NK-92 treated with Interleukin-12 subunit alpha and Interleukin-12 subunit beta, amount 100 ng/mL, for 24 hours (cell line): ENCODE measurements at regions not wholly inside any gene's neighbourhood (a gene's known extent, or its start where the extent isn't known, plus 50 kb on each side); places are given as distances from the start of the nearest gene placed in this dataset.
"Not testable (repeated sequence)": the region's sequence is repeated elsewhere in the genome, so short reads cannot be mapped to it uniquely, and the experiment has no call there.

Experiments
- DNase-seq: peaks from one replicate; lab custom pipeline; 2025; lab: John Stamatoyannopoulos, UW

DNA sequence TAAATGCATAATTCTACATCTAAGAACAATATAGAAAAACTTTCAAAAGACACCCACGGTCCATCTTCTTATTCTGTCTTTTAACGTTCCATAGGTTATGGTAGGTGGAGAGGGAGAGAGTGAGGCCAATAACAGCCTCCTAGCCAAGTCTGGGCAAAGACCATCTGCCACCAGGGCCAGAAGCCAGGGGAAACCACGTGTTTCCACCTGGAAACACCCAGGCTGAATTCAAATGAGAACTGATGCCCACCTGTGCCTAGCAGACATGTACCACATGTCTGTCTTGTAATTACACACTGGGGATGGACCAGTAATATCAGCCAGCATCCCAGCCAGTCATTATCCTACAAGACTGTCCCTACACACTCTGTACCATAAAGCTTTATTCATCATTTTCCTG lies 1573.1 kb downstream of the EFNB2 start:
- no peak for DNase-seq

DNA sequence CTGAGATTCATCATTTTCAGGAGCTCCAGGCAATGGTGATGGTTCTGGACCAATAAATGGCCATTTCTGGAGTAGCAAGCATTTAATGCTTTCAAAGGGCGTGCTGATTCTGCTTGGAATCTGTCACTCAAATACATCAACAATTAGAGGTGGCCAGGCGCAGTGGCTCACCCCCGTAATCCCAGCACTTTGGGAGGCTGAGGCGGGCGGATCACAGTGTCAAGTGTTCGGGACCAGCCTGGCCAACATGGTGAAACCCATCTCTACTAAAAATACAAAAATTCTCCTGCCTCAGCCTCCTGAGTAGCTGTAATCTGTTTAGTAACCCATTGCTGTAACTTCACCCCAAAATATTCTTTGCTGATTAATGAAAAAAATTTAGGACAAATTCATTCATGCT lies 1574.2 kb downstream of the EFNB2 start:
- DNase-seq, result no peak

GRCh38 chr13:104954210-104954609 lies 1581.3 kb downstream of the EFNB2 start:
- DNase-seq, result no peak

DNA sequence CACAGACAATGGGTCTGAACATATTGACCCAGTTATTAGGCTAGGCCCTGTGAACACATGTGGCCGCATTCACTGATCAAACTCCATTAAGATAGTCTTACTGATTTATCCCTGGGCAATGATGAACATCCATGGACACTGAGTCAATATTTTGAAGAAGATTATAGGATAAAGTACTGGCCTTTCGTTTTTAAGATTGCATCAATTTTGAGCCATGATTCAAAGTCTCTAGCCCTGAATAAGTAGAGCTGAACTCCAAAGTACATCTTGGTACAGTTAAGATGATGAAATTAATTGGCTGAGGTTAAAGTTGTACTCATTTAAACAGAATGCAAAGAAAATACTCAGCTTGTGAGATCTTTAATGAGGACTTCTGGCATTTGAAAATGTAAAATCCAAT lies 1581.9 kb downstream of the EFNB2 start:
- DNase-seq, result no peak

DNA sequence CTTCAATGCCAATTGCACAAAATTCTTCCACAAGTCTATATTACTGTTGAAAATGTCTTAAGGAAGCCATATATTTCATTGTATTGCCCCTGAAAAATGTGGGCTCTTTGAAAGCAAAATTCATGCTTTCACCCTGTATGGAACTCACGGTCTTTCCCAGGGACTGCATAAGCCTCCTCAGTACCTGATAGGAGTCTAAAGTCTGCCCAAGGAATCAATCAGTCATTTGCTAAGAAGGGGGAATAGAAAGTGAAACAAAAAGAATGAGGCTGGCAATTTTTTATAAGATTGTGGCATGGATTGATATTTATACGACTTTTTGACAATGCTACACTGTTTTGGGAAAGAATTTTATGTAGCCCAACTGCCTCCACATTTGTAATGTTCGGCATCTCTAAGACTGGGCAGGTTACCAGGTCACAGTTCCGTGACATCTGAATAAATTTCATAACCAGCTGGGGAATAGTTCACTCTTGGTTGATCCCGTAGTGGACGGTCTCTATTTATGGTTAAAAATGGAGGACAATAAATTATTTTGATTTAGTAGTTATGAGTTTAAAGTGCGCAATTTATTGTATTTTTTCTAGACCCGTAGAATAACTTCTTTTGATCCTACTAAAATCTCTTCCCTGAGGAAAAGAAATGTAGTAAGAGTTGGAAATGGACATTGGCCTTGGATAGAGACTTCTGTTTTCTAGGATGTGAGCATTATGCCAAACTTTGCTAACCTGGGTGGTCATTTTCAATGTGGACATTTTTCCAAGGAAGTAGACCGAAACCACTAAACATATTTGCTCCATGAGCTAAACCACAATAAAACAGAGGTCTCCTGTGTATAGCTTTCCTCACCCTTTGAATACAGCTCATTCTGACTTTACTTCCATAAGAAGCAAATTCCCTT lies 1585.4 kb downstream of the EFNB2 start:
- no peak for DNase-seq

DNA sequence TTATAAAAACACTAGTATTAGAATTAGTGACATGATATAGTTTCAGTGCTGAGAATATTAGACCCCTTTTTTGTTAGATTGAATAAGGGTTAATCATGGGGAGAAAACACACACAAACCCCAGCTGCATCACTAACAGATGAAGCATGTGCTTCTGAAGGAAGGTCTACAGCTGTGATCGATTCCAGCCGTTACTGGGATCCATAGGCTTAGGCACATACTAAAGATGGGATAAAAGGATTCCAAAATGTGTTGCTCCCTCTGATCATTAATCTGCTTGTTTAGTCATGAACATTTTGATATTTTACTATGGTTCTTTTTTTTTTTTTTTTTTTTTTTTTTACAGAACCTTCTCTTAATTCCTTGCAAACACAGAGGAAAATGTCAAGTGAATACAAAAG lies 1591.3 kb downstream of the EFNB2 start:
- no peak for DNase-seq

DNA sequence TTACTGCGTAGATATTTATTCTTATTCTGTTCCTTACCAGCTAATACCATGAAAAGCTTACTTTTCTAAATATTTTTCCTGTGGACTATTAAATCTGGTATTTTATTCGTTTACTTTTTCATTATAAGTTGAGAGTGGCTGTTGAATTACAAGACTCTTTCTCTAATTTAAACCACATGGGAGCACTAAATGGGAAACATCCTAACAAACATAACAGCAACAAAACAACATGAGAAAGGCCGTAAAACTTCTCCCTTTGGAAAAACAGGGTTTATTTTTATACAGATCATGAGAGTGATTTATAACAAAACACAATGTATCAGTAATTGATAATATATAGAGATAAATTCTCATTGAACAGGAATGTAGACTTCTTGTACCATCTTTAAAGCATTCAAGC lies 1592.1 kb downstream of the EFNB2 start:
- no peak for DNase-seq

DNA sequence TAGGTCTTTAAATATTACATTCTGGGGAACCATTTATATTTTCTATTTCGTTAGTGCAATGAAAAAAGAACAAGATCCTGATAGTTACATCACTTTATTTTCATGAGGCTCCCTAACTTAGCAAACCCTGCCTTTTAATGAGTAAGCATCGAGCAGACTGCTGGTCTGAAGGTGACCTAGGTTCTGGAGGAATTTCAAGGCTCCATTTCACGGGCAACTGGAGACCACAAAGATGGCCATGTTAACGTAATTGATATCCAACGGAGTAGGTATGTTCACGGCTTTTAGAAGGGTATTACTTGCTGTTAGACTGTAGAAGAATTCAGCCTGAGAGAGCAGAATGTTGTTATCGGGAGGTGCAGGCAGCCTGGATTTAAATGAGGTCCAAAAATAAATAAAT lies 1597.6 kb downstream of the EFNB2 start:
- DNase-seq, result no peak

- DNase-seq, result no peak
These were observed 1599.2 kb downstream of the EFNB2 start for GRCh38 chr13:104936304-104936703.

DNA sequence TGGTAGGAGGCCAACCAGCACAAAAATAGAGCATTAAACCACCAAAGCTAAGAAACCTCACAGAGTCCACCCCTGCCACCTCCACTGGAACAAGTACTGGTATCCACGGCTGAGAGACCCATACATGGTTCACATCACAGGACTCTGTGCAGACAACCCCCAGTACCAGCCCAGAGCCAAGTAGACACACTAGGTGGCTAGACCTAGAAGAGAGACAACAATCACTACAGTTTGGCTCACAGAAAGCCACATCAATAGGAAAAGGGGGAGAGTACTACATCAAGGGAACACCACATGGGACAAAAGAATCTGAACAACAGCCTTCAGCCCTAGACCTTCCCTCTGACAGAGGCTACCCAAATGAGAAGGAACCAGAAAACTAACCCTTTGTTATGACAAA lies 1614.9 kb downstream of the EFNB2 start:
- DNase-seq, result not testable (repeated sequence)

- no peak for DNase-seq
These were observed 1615.4 kb downstream of the EFNB2 start for GRCh38 chr13:104920091-104920490.

DNA sequence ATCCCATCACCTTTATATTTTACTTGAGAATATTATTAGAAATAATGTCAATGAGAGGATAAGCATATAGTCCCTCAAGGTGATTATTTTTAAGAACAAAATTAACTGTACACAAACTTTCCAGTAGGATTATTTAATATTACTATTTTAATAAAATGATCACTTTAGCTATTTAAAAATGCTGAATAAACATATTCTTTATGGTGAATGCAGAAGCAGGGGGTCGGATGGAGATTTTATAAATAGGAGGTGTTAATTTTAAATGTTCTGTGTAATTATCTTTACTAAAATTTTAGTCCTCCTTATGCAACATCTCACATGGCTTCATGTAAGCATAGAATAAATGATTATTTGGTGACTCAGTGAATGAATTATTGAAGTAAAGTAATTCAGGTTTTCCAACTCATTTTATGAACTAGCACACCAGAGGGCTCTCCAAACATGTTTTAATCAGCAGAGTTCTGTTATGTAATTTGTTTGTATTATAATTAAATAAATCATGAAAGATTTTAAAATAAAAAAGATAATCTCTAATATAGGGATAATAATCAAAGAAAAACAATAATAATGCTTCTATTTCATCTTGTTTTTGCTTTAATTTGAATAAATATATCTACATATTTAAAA lies 1635.2 kb downstream of the EFNB2 start:
- no peak for DNase-seq

- no peak for DNase-seq
These were observed 1637.0 kb downstream of the EFNB2 start for GRCh38 chr13:104898484-104898883.

DNA sequence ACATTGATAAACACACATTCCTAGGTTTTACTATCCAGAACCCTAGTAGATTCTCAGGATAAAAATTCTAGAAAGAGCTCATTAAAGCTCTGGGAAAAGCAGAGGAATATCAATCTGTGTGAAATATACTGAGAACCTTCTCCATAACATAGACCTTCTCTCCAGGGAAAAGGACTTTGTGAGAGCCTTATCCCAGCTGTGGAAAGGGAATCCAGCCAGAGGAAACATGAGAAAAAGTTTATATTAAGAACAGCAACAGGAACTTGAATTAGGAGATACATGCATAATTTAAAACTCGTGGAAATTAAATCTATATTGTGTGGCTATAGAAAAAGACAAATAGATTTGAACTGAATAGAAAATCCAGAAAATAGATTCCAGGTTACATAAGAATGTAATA lies 1639.9 kb downstream of the EFNB2 start:
- no peak for DNase-seq

GRCh38 chr13:104875038-104875754 lies 1660.3 kb downstream of the EFNB2 start:
- DNase-seq, result no peak

- no peak for DNase-seq
These were observed 1663.3 kb downstream of the EFNB2 start for GRCh38 chr13:104872153-104872552.

DNA sequence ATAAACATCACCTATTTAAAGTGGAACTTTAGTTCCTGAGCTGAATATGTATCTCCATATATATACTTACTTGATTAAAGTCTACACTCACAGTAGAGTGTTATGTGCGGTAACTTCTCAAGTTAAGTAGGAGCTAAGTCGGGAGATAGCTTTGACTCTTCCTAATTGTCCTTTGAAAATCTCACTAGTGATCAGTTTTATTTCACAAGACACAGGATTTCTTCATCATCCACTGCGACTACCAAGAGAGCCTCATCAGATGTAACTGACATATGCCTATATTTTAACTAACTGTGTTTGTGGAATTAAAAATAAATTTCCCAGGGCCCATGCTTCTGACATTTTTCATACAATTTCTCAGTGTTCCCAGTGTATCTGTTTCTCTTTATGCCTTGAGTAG lies 1664.0 kb downstream of the EFNB2 start:
- DNase-seq, result no peak

- DNase-seq, result no peak
These were observed 1666.0 kb downstream of the EFNB2 start for GRCh38 chr13:104869501-104869900.

DNA sequence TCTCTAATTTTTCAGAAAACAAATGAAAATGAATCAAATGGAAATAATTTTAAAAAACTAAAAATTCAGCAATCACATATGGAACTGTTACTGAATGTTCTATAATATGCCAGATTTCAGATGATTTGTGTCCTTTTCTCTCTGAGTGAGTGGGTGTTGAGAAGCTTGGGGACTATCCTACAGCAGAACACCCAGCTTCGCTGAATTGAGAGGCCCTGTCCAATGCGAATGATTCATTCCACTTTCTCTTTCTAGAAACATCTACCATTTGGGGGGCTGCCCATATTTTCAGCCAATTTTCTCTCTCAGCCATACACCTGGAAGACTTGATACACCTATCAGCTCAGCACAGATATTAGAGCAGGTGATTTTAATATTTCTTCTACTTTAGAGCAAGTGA lies 1666.7 kb downstream of the EFNB2 start:
- DNase-seq, result no peak

DNA sequence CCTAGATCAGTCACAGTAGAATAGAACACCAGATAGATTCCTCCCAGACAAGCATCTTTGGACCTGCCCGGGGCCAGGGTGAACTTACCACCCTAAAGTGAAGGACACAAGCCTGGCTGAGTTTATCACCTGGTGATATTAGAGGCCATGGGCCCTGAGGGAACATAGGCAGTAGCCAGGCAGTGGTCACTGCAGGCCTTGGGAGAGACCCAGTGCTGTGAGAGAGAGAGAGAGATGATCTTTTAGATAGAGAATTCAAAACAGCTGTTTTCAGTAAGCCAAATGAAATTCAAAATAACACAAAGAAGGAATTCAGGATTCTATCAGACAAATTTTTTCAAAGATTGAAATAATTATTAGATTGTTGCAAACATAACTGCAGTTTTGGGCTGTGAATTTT lies 1679.9 kb downstream of the EFNB2 start:
- no peak for DNase-seq

- no peak for DNase-seq
These were observed 1680.8 kb downstream of the EFNB2 start for GRCh38 chr13:104854698-104855097.

- DNase-seq, result no peak
These were observed 1681.5 kb downstream of the EFNB2 start for GRCh38 chr13:104854007-104854406.

DNA sequence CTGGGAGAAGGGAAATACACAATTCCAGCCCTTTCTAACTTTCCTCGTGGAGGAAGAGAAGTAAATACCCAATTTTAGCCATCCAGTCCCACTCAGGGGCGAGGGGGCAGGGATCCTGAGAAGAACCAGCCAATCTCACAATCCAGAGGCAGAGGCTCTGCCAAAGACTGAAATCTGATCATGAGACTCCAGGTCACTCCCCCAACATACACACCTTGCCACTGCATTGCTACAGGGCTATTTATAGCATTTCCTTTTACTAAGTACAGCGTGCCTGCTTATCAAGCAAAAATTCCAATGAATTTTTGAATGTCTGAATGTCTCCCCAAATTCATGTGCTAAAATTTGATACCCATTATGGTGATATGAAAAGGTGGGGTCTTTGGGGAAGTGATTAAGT lies 1687.5 kb downstream of the EFNB2 start:
- DNase-seq, result no peak
